Activated T-helper 9 cell treated with anti-CD3 and anti-CD28 coated beads, Interleukin-2, amount 50 U/mL, for 16 hours (primary cell): ENCODE measurements at regions not wholly inside any gene's neighbourhood (a gene's known extent, or its start where the extent isn't known, plus 50 kb on each side); places are given as distances from the start of the nearest gene placed in this dataset.
A peak's percentile ranks its signal among the peaks of the same experiment; 100 is the strongest.
"Not testable (repeated sequence)": the region's sequence is repeated elsewhere in the genome, so short reads cannot be mapped to it uniquely, and the experiment has no call there.

ENCODE experiments used
- DNase-seq: peaks from one replicate; pipeline ENCODE4 v3.0.0-alpha.2; 2020; ENCODE audit warnings: low read depth

DNA sequence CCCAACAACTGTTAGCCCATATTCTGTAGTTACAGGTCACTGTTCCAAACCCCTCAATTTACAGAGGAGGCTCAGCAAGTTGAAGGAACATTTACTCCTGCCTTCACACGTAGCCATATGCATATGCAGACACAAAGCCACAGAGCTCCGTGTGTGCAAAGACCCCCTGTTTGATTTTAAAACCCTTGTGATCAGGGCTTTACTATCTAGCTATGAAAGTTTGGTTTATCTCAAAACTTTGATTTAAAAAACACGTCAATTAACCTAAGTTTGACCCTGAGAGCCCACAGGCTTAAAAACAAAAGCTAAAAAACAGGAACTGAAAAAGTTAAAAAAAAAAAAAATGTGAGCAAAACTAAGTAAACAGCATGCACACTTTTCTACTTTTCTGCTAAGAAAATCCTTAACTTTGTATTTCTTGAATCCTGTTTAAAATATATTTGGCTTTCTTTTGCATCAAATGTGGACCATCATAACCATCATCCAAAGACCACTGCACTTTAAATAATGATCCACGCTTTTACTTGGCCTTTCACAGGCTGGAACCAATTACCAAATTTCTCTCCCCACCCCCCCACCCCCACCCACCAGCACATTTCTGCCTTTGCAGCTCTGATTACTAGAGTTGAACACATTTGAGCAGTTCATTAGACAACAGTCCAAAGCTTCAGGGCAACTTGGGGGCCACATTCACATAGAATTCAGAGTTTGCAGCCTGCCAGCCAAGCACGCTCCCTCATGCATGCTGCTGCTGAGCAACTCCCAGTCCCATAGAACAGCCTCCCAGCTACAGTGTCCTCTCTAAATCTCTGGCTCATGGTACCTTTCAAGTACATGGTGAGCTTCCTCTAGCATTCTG lies 128.8 kb upstream of the MAP3K1 start:
- no peak for DNase-seq

DNA sequence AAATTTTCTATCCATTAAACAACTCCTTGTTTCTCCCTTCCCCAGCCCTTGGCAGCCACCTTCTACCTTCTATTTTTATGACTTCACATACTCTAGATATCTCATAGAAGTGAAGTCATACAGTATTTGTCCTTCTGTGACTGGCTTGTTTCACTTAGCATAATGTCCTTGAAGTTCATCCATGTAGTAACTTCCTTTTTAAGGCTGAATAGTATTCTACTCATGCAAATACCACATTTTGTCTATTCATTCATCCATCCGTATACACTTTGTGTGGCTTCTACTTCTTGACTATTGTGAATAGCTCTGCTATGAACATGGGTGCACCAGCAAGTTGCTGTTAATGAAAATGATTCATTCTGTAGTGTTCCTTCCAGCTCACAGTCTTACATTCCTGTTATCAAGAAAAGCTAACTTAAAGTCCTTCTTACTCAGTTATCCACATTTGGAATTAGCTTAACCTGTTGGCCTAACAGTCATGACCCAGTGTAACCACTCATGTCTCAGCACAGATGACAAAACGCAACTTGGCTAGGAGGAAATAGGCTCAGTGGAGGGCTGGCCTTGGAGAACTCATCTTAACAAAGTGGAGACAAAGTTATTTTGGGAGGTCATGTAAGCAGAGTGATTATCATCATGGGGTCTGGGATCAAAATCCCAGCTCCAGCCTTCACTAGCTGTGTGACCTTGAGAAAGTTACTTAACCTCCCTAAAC lies 129.7 kb upstream of the MAP3K1 start:
- DNase-seq, result no peak

- DNase-seq, result no peak
Observed at GRCh38 chr5:56684159-56684558, 131.2 kb upstream of the MAP3K1 start.

GRCh38 chr5:56683733-56684132 lies 131.6 kb upstream of the MAP3K1 start:
- no peak for DNase-seq

DNA sequence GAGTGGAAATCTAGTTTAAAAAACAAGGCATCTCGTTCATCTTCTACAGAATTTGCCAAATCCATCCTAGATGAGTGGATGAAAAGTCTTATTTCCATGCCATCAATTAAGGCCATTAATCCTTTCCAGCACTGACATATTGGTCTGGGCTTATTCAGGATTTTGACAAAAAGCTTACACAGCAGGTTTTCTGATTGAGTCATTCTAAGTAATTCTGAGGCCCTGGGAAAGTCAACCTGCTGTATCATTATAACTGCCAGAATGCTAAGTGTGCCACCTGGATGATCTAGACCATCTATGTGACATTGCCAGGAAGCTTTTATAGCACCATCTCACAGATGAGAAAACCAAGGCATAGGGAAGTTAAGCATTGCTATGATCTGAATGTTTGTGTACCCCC lies 132.1 kb upstream of the MAP3K1 start:
- no peak for DNase-seq

GRCh38 chr5:56681346-56681745 lies 134.0 kb upstream of the MAP3K1 start:
- DNase-seq, result no peak

- no peak for DNase-seq
Observed at GRCh38 chr5:56680731-56681130, 134.6 kb upstream of the MAP3K1 start.

GRCh38 chr5:56677690-56678305 lies 137.6 kb upstream of the MAP3K1 start:
- no peak for DNase-seq

DNA sequence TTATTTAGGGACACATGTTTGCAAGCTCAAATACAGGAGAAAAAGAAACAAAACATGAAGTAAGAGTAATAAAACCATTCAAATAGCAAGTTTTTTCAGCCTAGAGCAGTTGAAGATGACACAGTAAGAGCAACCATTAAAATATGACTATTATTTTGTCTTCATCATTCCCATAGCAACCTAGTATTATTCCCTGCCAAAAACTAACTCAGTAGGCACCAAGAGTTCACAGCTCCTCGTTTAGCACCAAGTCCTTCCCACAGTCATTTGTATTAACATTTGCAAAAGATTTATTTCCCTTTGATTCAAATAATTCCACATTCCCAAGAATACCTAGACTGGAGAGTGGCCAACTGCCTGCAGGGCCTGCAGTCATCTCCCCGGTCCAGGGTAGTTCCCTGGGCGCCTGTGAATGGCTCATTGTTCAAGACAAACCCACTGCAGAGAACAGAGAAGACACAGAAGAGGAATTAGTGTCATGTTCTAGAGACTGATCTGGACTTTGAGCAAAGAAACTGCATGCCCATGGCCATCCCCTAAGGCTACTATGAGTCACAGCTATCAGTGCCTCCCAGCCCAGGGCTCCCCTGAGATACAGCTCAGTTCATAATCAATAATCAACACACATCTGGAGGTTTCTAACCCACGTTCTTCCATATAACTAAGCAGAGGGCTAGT lies 139.1 kb upstream of the MAP3K1 start:
- no peak for DNase-seq

GRCh38 chr5:56674441-56674840 lies 140.9 kb upstream of the MAP3K1 start:
- no peak for DNase-seq

DNA sequence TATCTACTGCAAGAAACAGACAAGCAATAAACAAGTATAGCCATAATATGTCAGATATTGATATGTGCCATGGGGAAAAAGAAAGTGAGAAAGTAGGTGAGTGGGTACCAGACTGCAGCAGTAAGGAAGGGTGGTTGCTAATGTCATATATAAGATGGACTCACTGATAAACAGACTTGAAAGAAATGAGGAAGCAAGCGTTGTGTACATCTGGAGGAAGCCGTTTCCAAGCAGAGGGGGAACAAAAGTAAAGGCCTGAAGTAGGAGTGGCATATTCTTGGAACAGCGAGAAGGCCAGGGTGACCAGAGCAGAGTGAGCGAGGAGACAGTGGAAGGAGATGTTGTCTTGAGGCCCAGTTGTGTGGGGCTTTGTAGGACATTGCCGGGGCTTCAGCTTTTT lies 142.2 kb upstream of the MAP3K1 start:
- no peak for DNase-seq

GRCh38 chr5:56671571-56671970 lies 143.8 kb upstream of the MAP3K1 start:
- DNase-seq, result no peak

- DNase-seq, result no peak
Observed at GRCh38 chr5:56670916-56671315, 144.4 kb upstream of the MAP3K1 start.

DNA sequence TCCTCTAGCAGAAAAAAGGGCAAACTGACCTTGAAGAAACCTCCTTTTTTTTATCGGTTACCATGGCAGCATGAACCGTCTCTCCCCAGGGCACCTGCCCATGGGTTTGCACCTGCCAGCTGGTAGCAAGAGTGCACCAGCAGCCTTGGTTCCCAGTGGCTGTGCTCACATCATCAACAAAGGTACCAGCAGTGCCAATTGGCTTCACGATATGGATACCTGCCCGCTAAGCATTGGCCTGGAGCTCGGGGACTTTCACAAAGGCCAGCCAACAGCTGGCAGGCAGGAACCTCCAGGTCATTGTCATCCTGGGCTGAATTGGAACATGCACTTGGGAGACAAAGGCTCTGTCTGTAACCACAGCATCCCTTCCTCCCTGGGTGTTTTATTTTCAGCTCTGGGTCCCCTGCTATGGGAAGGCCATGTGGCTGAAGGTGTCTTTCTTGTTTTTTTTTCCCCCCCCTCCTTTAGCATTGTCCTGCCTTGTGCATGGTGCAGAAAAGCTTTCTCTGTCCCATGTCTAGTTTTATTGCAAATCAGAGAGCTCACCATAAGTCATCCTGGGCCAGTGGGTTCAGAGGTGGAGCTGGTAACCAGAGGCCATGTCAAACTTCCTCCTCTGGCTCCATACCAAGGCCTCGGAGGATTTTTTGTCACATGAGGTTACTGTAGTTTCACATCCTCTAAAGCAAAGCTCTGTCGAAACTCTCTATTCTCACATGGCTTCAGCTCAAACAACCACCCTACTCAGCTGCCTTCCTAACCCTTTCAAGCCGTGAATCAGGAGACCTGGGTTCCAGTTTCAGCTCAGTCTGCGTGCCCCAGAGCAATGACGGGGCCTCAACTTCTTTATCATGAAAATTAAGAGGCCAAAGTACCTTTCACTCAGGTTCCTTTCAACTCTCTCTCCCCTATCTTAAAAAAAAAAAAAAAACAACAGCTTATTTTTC lies 145.5 kb upstream of the MAP3K1 start:
- peak; percentile 6 for DNase-seq

GRCh38 chr5:56668996-56669395 lies 146.4 kb upstream of the MAP3K1 start:
- no peak for DNase-seq

DNA sequence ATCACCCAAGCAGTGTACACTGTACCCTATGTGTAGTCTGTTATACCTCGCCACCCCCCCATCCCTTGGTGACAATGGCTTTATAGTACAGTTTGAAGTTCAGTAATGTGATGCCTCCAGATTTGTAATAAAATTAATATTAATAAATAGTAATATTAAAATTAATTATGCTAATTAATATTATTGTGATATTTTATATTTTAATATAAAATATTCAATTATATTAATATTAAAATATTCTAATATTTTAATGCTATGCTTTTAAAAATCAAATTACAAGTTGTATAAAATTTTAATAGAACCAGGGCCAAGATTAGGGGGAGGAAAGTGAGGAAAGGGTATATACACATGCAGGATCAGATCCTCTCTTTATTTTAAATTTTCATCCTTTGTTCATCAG lies 147.7 kb upstream of the MAP3K1 start:
- DNase-seq, result no peak

DNA sequence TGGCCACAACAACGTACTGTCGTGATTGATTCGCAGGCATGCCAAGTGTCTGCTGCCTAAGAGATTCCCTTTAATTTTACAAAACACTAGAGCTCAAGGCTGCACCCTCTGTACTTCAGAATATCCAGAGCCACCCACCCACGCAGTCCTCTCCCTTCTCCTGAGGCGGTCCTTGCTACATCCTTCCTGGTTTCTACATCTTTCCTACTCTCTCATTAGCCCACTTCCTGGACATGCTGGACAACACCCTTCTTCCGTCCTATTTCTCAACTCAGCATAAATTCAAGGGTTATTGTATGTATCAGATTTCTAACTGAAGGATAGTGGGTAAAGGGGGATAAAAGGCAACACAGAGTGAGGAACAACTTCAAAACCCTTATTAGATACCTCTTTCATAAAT lies 148.4 kb upstream of the MAP3K1 start:
- no peak for DNase-seq

GRCh38 chr5:56665117-56665516 lies 150.2 kb upstream of the MAP3K1 start:
- DNase-seq, result not testable (repeated sequence)

GRCh38 chr5:56664025-56664424 lies 151.3 kb upstream of the MAP3K1 start:
- DNase-seq, result no peak

DNA sequence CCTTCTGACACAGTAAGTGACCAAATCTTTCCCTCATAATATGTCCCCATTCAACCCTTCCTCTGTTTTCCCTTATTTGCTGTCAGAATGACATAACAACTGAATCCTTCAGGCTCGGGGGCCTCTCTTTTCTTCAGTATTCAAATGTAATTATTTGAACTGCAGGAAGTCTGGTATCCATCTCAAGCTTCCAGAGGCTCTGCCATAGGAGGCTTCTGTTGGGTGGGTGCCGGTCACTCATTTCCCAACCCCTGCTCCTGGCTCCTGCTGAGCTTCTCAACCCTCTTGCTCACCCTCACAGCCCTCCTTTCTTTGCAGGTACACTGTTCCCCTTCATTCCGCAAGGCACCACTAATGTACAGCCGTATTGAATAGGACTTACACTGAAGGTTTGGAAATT lies 151.8 kb upstream of the MAP3K1 start:
- no peak for DNase-seq

DNA sequence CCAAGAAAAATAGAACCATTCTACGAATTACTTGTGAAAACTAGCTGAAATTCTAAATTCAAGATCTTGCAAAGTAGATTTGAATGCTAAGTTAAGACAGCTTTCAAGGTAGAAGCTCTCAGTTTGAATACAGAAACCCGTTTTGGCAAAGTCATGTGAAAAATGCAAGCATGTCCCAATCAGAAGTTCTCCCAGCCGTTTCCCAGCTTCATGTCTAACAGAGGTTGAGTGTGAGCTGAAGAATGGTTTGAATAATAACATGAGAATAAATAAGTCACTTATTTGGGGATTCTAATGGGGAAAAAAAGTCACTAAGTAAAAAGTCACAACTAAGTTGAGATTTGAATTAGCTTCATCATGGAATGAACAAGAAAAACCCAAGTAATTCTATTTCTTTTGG lies 152.5 kb upstream of the MAP3K1 start:
- no peak for DNase-seq
